ENCODE measurements at regions not wholly inside any gene's neighbourhood (a gene's known extent, or its start where the extent isn't known, plus 50 kb on each side); places are given as distances from the start of the nearest gene placed in this dataset.

DNA sequence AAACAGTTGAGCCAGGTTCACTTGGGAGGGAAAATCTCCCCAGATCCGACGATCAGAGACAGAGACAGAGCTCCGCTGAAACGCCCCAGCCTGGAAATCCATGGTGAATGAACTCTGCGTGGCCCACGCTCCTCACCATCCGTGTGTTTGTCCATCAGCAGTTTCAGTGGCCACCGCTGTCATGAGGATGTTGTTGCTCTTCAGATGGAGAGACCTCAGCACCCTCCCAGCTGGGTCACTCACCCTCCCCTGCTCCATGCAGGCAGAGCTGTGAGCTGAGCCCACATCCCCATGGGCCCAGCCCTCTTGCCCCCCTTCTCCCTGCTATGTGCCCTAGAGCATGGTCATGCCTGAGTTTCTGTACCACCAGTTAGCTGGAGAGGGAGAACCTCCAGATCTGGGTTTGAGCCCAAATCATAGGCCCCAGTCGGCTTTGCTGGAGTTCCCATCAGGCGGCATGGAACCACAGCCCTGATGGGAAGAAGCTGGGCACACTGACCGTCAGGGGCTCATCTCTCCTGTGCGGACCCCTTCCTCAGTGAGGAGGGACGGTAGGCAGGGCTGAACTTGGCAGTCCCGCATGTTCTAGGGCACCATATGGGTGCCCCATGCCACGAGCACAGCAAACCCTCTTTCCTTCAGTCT lies 154.4 kb upstream of the COL5A1 start:
- in situ Hi-C loops (cut with MboI; ENCODE audit: low sequenced_read_pairs in 4 of 4) (no loop called here), intact Hi-C loops (cut with DNase I; ENCODE audit: low total_unique reads) (no loop called here)
- no peak for TF ChIP-seq POLR2A (IDR thresholded peaks at IDR 0.05)
- TF ChIP-seq CTCF (IDR thresholded peaks at IDR 0.05 in 4 of 5, conservative IDR thresholded peaks at IDR 0.05 in 1 of 5) = no peak
- H3K36me3 ChIP-seq = no peaks in the 10 kb centered on the region
- no peak for ATAC-seq
- no peak overlapping the region for H3K27ac ChIP-seq
- peaks cover 0 to 11% (median 7%) of the 10 kb centered on the region in 3 donors for H3K27me3 ChIP-seq
- no peak for DNase-seq
- H3K4me1 ChIP-seq = no peaks in the 10 kb centered on the region
- H3K4me3 ChIP-seq = no peak overlapping the region
- H3K9me3 ChIP-seq = no peaks in the 10 kb centered on the region

GRCh38 chr9:134488331-134489280 lies 153.0 kb upstream of the COL5A1 start:
- H3K36me3 ChIP-seq = no peaks in the 10 kb centered on the region
- H3K4me3 ChIP-seq = no peak overlapping the region
- DNase-seq = peak in 1 of 2 donors; percentile 35
- intact Hi-C loops (cut with DNase I; ENCODE audit: low total_unique reads) = no loop called here
- no peaks in the 10 kb centered on the region for H3K9me3 ChIP-seq
- no peaks in the 10 kb centered on the region for H3K4me1 ChIP-seq
- H3K27ac ChIP-seq = no peak overlapping the region
- no peak for ATAC-seq
- in situ Hi-C loops (cut with MboI; ENCODE audit: low sequenced_read_pairs in 4 of 4) = no loop called here
- no peak for TF ChIP-seq POLR2A (IDR thresholded peaks at IDR 0.05)
- H3K27me3 ChIP-seq = peaks cover 0 to 11% (median 7%) of the 10 kb centered on the region in 3 donors

GRCh38 chr9:134489621-134490408 lies 151.8 kb upstream of the COL5A1 start:
- in situ Hi-C loops (cut with MboI; ENCODE audit: low sequenced_read_pairs in 4 of 4) = no loop called here
- no peak overlapping the region for H3K4me3 ChIP-seq
- peaks cover 0 to 11% (median 7%) of the 10 kb centered on the region in 3 donors for H3K27me3 ChIP-seq
- no peaks in the 10 kb centered on the region for H3K4me1 ChIP-seq
- H3K27ac ChIP-seq = no peak overlapping the region
- no peaks in the 10 kb centered on the region for H3K36me3 ChIP-seq
- no peak for ATAC-seq
- TF ChIP-seq POLR2A (IDR thresholded peaks at IDR 0.05) = no peak
- TF ChIP-seq CTCF (IDR thresholded peaks at IDR 0.05 in 4 of 5, conservative IDR thresholded peaks at IDR 0.05 in 1 of 5) = no peak
- no peak for DNase-seq
- no peaks in the 10 kb centered on the region for H3K9me3 ChIP-seq
- intact Hi-C loops (cut with DNase I; ENCODE audit: low total_unique reads) = no loop called here

- ATAC-seq = no peak
- TF ChIP-seq CTCF (IDR thresholded peaks at IDR 0.05 in 4 of 5, conservative IDR thresholded peaks at IDR 0.05 in 1 of 5) = no peak
- no peak for TF ChIP-seq POLR2A (IDR thresholded peaks at IDR 0.05)
- Histone ChIP-seq H3K4me1 (no peaks in the 10 kb centered on the region), H3K27ac (no peak overlapping the region), H3K9me3 (no peaks in the 10 kb centered on the region), H3K36me3 (no peaks in the 10 kb centered on the region), H3K27me3 (peaks cover 0 to 11% (median 7%) of the 10 kb centered on the region in 3 donors), H3K4me3 (no peak overlapping the region)
- DNase-seq = no peak
- intact Hi-C loops (cut with DNase I; ENCODE audit: low total_unique reads) (no loop called here), in situ Hi-C loops (cut with MboI; ENCODE audit: low sequenced_read_pairs in 4 of 4) (no loop called here)
These were observed 151.2 kb upstream of the COL5A1 start for GRCh38 chr9:134490446-134490845.

All from gastrocnemius medialis (tissue), 4 donors.